Nephron progenitor cell (in vitro differentiated cells): ENCODE measurements at regions not wholly inside any gene's neighbourhood (a gene's known extent, or its start where the extent isn't known, plus 50 kb on each side); places are given as distances from the start of the nearest gene placed in this dataset.

ENCODE experiments used
- DNase-seq: peaks from one replicate; pipeline ENCODE4 v3.0.0; 2021
- H3K27ac Mint-ChIP-seq: 2 replicates; pipeline ENCODE4 v1.8.0; 2021; ENCODE audit warnings: mild to moderate bottlenecking, moderate library complexity, mixed read lengths
- H3K27me3 Mint-ChIP-seq: 2 replicates; pipeline ENCODE4 v1.8.0; 2021; ENCODE audit warnings: mild to moderate bottlenecking, low read depth, mixed read lengths; ENCODE audit not compliant: poor library complexity
- H3K36me3 Mint-ChIP-seq: 2 replicates; pipeline ENCODE4 v1.8.0; 2021; ENCODE audit warnings: low read depth, mixed read lengths
- H3K4me1 Mint-ChIP-seq: 2 replicates; pipeline ENCODE4 v1.8.0; 2021; ENCODE audit warnings: mixed read lengths
- H3K4me3 Mint-ChIP-seq: 2 replicates; pipeline ENCODE4 v1.8.0; 2021; ENCODE audit warnings: mild to moderate bottlenecking, moderate library complexity, mixed read lengths
- H3K9me3 Mint-ChIP-seq: 2 replicates; pipeline ENCODE4 v1.8.0; 2021; ENCODE audit warnings: mild to moderate bottlenecking, moderate library complexity, mixed read lengths
- TF ChIP-seq, protein P1 (sequence below): fragments of 200-600 bp; sonication (generic); IDR thresholded peaks from 2 replicates; pipeline ENCODE4 v1.5.0; 2021; ENCODE audit warnings: antibody characterized with exemption

GRCh38 chr9:78725503-78725902 lies 428.6 kb downstream of the PSAT1 start:
- H3K27me3 Mint-ChIP-seq = peaks cover 3% of the 10 kb centered on the region
- H3K4me1 Mint-ChIP-seq = no peaks in the 10 kb centered on the region
- peaks cover 5% of the 10 kb centered on the region for H3K36me3 Mint-ChIP-seq
- no peak overlapping the region for H3K4me3 Mint-ChIP-seq
- no peak for DNase-seq
- no peak overlapping the region for H3K27ac Mint-ChIP-seq
- peaks cover 28% of the 10 kb centered on the region for H3K9me3 Mint-ChIP-seq
- TF ChIP-seq, protein P1, sequence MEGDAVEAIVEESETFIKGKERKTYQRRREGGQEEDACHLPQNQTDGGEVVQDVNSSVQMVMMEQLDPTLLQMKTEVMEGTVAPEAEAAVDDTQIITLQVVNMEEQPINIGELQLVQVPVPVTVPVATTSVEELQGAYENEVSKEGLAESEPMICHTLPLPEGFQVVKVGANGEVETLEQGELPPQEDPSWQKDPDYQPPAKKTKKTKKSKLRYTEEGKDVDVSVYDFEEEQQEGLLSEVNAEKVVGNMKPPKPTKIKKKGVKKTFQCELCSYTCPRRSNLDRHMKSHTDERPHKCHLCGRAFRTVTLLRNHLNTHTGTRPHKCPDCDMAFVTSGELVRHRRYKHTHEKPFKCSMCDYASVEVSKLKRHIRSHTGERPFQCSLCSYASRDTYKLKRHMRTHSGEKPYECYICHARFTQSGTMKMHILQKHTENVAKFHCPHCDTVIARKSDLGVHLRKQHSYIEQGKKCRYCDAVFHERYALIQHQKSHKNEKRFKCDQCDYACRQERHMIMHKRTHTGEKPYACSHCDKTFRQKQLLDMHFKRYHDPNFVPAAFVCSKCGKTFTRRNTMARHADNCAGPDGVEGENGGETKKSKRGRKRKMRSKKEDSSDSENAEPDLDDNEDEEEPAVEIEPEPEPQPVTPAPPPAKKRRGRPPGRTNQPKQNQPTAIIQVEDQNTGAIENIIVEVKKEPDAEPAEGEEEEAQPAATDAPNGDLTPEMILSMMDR = no peak

DNA sequence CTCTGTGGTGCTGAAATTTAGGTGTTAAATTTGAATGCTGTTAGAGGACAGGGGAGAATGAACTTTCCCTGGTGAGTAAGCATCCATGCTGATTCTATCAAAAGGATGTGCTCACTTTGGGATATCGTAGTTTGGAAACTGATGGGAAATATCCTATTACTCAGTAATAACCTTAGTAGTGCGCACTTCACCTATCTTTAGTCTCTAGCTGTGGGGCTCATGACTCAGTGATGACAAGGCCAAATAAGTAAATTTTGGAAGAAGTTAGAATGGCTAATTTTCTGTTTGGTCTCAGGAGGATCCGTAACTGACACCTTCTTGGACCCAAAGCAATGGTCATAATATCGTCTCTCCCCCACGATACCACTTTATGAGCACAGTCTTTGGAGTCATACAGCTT lies 448.4 kb downstream of the PSAT1 start:
- DNase-seq = no peak
- Mint-ChIP-seq H3K4me3 (no peak overlapping the region), H3K27ac (no peak overlapping the region), H3K4me1 (no peaks in the 10 kb centered on the region), H3K27me3 (no peaks in the 10 kb centered on the region), H3K36me3 (no peaks in the 10 kb centered on the region), H3K9me3 (peaks cover 20% of the 10 kb centered on the region)
- TF ChIP-seq, protein P1 = no peak

DNA sequence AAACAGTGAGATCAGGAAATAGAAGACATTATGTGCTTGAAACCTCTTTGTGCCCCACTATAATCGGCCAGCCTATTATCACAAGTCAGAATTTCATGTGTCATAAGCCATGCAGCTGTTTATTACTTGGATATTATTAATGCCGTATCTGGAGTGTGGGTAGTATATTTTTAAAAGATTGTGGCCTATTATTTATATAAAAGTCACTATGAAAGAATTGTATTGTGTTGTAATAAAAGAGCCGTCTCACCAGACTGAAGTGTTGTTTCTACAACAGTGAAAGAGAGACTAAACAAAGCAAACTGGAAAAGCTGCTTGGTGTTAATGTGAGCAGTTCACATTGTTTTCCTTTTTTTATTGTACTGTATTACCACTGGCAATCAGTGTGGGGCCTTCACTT lies 449.1 kb downstream of the PSAT1 start:
- TF ChIP-seq, protein P1 = no peak
- peaks cover 26% of the 10 kb centered on the region for H3K9me3 Mint-ChIP-seq
- H3K36me3 Mint-ChIP-seq = no peaks in the 10 kb centered on the region
- no peaks in the 10 kb centered on the region for H3K27me3 Mint-ChIP-seq
- no peak overlapping the region for H3K4me3 Mint-ChIP-seq
- no peak overlapping the region for H3K27ac Mint-ChIP-seq
- no peak for DNase-seq
- H3K4me1 Mint-ChIP-seq = no peaks in the 10 kb centered on the region

DNA sequence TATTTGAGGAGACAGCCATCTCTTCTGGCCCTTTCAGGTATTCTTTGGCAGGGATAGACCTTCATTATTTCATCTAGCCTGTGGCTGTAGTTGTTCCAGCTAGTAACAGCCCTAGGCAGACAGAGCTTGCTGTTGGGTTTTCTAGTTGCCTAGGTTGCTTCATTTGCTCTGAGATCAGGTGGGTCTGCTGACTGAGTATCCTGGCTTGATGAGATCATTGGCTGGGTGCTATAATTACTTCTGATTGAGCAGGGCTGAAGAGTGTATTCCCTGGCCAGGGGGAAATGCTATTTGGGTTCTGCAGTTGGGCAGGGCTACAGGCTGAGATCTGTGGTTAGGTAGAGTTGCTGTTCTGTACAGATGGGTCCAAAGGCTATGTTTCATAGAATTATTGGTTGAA lies 456.1 kb downstream of the PSAT1 start:
- no peak for DNase-seq
- Mint-ChIP-seq H3K36me3 (no peaks in the 10 kb centered on the region), H3K27me3 (peaks cover 13% of the 10 kb centered on the region), H3K4me3 (no peak overlapping the region), H3K4me1 (no peaks in the 10 kb centered on the region), H3K27ac (no peak overlapping the region), H3K9me3 (peaks cover 38% of the 10 kb centered on the region)
- TF ChIP-seq, protein P1 = no peak

DNA sequence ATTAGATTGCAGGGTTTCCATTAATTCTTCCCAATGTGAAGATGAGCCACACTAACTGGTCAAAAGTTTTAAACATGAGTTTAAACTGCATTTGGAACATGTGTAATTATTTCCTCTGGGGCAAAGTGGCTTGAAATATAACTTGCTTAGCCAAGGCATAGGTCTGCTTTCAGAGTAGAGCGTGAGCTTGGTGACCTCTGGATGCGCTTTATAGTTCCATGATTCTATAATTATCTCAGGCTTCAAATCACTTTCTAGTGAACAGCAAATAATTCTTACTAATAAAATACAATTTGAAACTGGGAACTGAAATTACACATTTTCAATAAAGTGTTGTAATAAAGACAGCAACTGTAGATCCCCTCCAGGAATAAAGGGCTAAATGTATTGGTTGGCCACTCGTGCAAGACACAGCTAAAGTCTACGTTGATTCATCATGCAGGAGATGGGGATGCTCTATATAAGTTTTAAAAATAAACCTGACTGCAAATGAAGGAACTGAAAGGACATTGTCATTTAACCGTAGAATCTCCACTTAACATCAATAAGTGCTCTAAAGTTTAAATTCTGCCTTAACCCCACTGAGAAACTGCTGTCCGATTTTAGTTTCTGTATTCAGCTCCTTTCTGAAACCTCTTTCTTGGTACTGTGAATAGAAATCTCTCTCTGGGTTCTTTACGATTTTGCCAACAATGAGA lies 460.0 kb downstream of the PSAT1 start:
- Mint-ChIP-seq H3K36me3 (no peaks in the 10 kb centered on the region), H3K4me3 (no peak overlapping the region), H3K9me3 (peaks cover 12% of the 10 kb centered on the region), H3K27ac (no peak overlapping the region), H3K4me1 (no peaks in the 10 kb centered on the region), H3K27me3 (peaks cover 13% of the 10 kb centered on the region)
- no peak for DNase-seq
- TF ChIP-seq, protein P1 = no peak

- H3K27me3 Mint-ChIP-seq = no peaks in the 10 kb centered on the region
- TF ChIP-seq, protein P1 = no peak
- H3K4me1 Mint-ChIP-seq = peaks cover 4% of the 10 kb centered on the region
- no peak overlapping the region for H3K4me3 Mint-ChIP-seq
- no peak for DNase-seq
- H3K27ac Mint-ChIP-seq = no peak overlapping the region
- H3K9me3 Mint-ChIP-seq = no peaks in the 10 kb centered on the region
- H3K36me3 Mint-ChIP-seq = no peaks in the 10 kb centered on the region
These were observed 466.5 kb downstream of the PSAT1 start for GRCh38 chr9:78763424-78763823.
